AG04450 (cell line): ENCODE measurements at regions not wholly inside any gene's neighbourhood (a gene's known extent, or its start where the extent isn't known, plus 50 kb on each side); places are given as distances from the start of the nearest gene placed in this dataset.

Experiments
- CTCF ChIA-PET: fragments of 300-600, 350-600 bp; formaldehyde crosslinking; extraction: SDS; loops from one replicate; lab custom pipeline; 2022; ENCODE audit warnings: antibody characterized with exemption, inconsistent platforms; lab: Charles Lee
- POLR2A ChIA-PET: fragments of 350-600 bp; formaldehyde crosslinking; extraction: SDS; loops from one replicate; lab custom pipeline; 2021; ENCODE audit warnings: antibody characterized with exemption, inconsistent platforms; lab: Yijun Ruan, JAX
- DNase-seq: peaks from one replicate; pipeline ENCODE4 v3.0.0-alpha.2; 2011; ENCODE audit warnings: low read depth, low spot score
- H3K27ac ChIP-seq: one replicate; pipeline ENCODE4 v1.5.1; 2012; ENCODE audit warnings: low read depth, low read length, control low read depth
- H3K27me3 ChIP-seq: one replicate; pipeline ENCODE4 v1.6.0; 2012; ENCODE audit warnings: low read length; ENCODE audit not compliant: control insufficient read depth, insufficient read depth
- H3K4me3 ChIP-seq: 2 replicates; pipeline ENCODE4 v1.5.1; 2011; ENCODE audit warnings: mild to moderate bottlenecking, low read depth, low read length, control low read depth
- H3K9me3 ChIP-seq: 2 replicates; pipeline ENCODE4 v1.5.1; 2012; ENCODE audit warnings: low read length; ENCODE audit not compliant: control insufficient read depth, insufficient read depth
- CTCF ChIP-seq: IDR thresholded peaks from 2 replicates; pipeline ENCODE4 v1.5.1; 2011; ENCODE audit warnings: low read depth, low read length, control low read depth, inconsistent platforms

DNA sequence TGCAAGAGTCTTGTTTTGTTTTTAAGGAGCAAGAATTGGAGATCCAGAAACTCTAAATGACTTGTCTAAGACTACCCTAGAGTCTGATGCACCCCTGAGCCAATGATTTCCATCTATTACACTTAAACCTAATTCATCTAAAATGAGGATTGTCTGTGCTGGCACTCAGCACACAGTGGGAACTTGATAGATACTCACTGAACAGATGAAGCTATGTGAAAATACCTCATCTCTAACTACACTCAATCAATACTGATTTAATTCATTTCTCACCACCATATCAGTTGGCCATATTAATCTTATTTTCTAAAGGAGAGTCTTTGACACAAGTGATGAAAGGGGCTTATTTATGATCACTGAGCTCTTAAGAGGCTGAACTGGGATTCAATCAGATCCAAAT lies 262.1 kb downstream of the HS3ST1 start:
- no peak for DNase-seq
- Histone ChIP-seq H3K9me3 (no peaks in the 10 kb centered on the region), H3K27me3 (no peaks in the 10 kb centered on the region), H3K27ac (no peak overlapping the region), H3K4me3 (no peak overlapping the region)
- CTCF ChIA-PET, result no interaction called here
- POLR2A ChIA-PET, result no interaction called here
- no peak for TF ChIP-seq CTCF

DNA sequence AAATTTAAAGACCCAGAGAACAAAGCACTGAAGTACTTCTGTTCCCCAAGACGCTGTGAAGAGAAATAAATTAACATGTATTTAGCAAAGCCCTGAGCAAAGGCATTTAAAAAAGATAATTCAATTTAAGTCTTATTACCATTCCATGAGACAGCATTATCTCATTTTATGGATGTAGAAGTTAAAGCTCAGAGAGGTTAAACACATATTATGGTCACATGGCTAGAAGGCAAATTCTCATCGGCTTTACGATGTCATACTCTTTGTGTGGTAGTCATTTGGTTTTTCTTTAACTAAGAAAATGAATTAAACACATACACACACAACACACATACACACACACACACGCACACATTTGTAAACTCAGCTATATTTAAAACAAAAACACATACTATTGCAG lies 262.7 kb downstream of the HS3ST1 start:
- H3K27me3 ChIP-seq, result no peaks in the 10 kb centered on the region
- no peak for TF ChIP-seq CTCF
- H3K9me3 ChIP-seq, result no peaks in the 10 kb centered on the region
- H3K4me3 ChIP-seq, result no peak overlapping the region
- ChIA-PET POLR2A (no interaction called here), CTCF (no interaction called here)
- no peak overlapping the region for H3K27ac ChIP-seq
- DNase-seq, result no peak

DNA sequence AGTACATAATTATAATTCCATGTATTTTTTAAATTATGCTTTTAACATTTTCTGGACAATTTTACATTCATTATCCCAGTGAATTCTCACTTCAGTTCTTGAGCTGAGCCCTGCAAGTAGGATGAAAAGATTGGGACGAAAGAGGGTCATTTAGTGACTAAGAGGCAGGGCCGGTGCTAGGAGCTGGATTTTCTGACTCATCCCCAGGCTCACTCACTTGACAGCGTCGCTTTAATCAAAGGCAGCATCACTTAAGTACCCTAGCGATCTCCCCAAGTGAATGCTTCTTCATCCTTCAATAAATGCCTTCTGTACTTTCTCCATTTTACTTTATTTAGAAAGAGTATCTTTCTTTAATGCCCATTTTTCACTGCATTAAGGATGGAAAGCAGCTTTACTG lies 263.6 kb downstream of the HS3ST1 start:
- TF ChIP-seq CTCF, result no peak
- H3K27me3 ChIP-seq, result no peaks in the 10 kb centered on the region
- POLR2A ChIA-PET, result no interaction called here
- H3K27ac ChIP-seq, result no peak overlapping the region
- H3K4me3 ChIP-seq, result no peak overlapping the region
- no peak for DNase-seq
- no peaks in the 10 kb centered on the region for H3K9me3 ChIP-seq
- CTCF ChIA-PET, result no interaction called here

GRCh38 chr4:11160288-11160687 lies 268.4 kb downstream of the HS3ST1 start:
- ChIA-PET POLR2A (no interaction called here), CTCF (no interaction called here)
- no peak overlapping the region for H3K4me3 ChIP-seq
- DNase-seq, result no peak
- no peaks in the 10 kb centered on the region for H3K9me3 ChIP-seq
- no peak for TF ChIP-seq CTCF
- H3K27me3 ChIP-seq, result no peaks in the 10 kb centered on the region
- H3K27ac ChIP-seq, result no peak overlapping the region

GRCh38 chr4:11158971-11159370 lies 269.7 kb downstream of the HS3ST1 start:
- POLR2A ChIA-PET, result no interaction called here
- Histone ChIP-seq H3K4me3 (no peak overlapping the region), H3K27me3 (no peaks in the 10 kb centered on the region), H3K27ac (no peak overlapping the region), H3K9me3 (no peaks in the 10 kb centered on the region)
- no peak for DNase-seq
- CTCF ChIA-PET, result no interaction called here
- TF ChIP-seq CTCF, result no peak
